ENCODE measurements at regions not wholly inside any gene's neighbourhood (a gene's known extent, or its start where the extent isn't known, plus 50 kb on each side); places are given as distances from the start of the nearest gene placed in this dataset.

GRCh38 chr3:124434176-124434575 is 296.1 kb upstream of the UMPS start:
- TF ChIP-seq CTCF (IDR thresholded peaks at IDR 0.05; ENCODE audit: low read depth, low read length), result no peak

GRCh38 chr3:124435467-124435866 is 294.8 kb upstream of the UMPS start:
- no peak overlapping the region for H3K4me3 ChIP-seq (replicated peaks in 1 of 2; ENCODE audit: low read depth in 2 of 2, low read length in 2 of 2)
- no peak for TF ChIP-seq CTCF (IDR thresholded peaks at IDR 0.05; ENCODE audit: low read depth, low read length)
- no peak for DNase-seq (ENCODE audit: low read depth in 2 of 2)

More at GRCh38 chr3:124434176-124434575, 296.1 kb upstream of the UMPS start:
- no peak for DNase-seq (ENCODE audit: low read depth in 2 of 2)
- H3K4me3 ChIP-seq (replicated peaks in 1 of 2; ENCODE audit: low read depth in 2 of 2, low read length in 2 of 2), result no peak overlapping the region

GRCh38 chr3:124438813-124439212 is 291.4 kb upstream of the UMPS start:
- no peak overlapping the region for H3K4me3 ChIP-seq (replicated peaks in 1 of 2; ENCODE audit: low read depth in 2 of 2, low read length in 2 of 2)
- DNase-seq (ENCODE audit: low read depth in 2 of 2), result no peak
- no peak for TF ChIP-seq CTCF (IDR thresholded peaks at IDR 0.05; ENCODE audit: low read depth, low read length)

- no peak for DNase-seq (ENCODE audit: low read depth in 2 of 2)
- no peak for TF ChIP-seq CTCF (IDR thresholded peaks at IDR 0.05; ENCODE audit: low read depth, low read length)
- no peak overlapping the region for H3K4me3 ChIP-seq (replicated peaks in 1 of 2; ENCODE audit: low read depth in 2 of 2, low read length in 2 of 2)
These were observed 290.6 kb upstream of the UMPS start for GRCh38 chr3:124439603-124440002.

- TF ChIP-seq CTCF (IDR thresholded peaks at IDR 0.05; ENCODE audit: low read depth, low read length), result no peak
- H3K4me3 ChIP-seq (replicated peaks in 1 of 2; ENCODE audit: low read depth in 2 of 2, low read length in 2 of 2), result no peak overlapping the region
- no peak for DNase-seq (ENCODE audit: low read depth in 2 of 2)
These were observed 288.5 kb upstream of the UMPS start for GRCh38 chr3:124441766-124442165.

GRCh38 chr3:124442463-124442862 is 287.8 kb upstream of the UMPS start:
- TF ChIP-seq CTCF (IDR thresholded peaks at IDR 0.05; ENCODE audit: low read depth, low read length), result no peak
- no peak overlapping the region for H3K4me3 ChIP-seq (replicated peaks in 1 of 2; ENCODE audit: low read depth in 2 of 2, low read length in 2 of 2)
- DNase-seq (ENCODE audit: low read depth in 2 of 2), result no peak

- no peak overlapping the region for H3K4me3 ChIP-seq (replicated peaks in 1 of 2; ENCODE audit: low read depth in 2 of 2, low read length in 2 of 2)
- no peak for TF ChIP-seq CTCF (IDR thresholded peaks at IDR 0.05; ENCODE audit: low read depth, low read length)
- no peak for DNase-seq (ENCODE audit: low read depth in 2 of 2)
These were observed 286.8 kb upstream of the UMPS start for GRCh38 chr3:124443446-124443845.
